GM18873 (cell line): ENCODE measurements at regions not wholly inside any gene's neighbourhood (a gene's known extent, or its start where the extent isn't known, plus 50 kb on each side); places are given as distances from the start of the nearest gene placed in this dataset.

Experiments used
- ATAC-seq: cut with Tn5 transposase; IDR thresholded peaks from one replicate; pipeline ENCODE4 v1.9.1; 2021; ENCODE audit warnings: mild to moderate bottlenecking, moderate library complexity, moderate number of reproducible peaks; ENCODE audit not compliant: unreplicated experiment, low FRiP score

DNA sequence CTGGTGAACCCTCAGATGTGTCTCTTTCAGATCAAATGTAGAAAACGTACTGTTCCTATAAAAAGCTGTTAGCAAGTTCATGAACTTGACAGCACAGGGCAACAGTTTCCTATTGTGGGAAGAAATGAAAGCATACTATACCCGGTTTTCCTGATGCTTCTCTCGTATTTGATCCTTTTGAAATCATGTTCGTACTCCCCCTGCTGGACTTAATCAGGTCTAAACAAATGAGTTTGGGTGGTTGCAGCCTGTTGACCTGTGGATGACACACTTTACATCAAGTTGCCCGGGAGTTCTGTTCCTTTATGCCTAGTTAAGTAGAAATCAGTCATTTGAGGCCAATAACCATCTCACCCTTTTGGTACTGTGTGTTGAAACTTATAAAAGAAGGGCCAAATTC, 1992.3 kb downstream of the MAT2B start:
- no peak for ATAC-seq

DNA sequence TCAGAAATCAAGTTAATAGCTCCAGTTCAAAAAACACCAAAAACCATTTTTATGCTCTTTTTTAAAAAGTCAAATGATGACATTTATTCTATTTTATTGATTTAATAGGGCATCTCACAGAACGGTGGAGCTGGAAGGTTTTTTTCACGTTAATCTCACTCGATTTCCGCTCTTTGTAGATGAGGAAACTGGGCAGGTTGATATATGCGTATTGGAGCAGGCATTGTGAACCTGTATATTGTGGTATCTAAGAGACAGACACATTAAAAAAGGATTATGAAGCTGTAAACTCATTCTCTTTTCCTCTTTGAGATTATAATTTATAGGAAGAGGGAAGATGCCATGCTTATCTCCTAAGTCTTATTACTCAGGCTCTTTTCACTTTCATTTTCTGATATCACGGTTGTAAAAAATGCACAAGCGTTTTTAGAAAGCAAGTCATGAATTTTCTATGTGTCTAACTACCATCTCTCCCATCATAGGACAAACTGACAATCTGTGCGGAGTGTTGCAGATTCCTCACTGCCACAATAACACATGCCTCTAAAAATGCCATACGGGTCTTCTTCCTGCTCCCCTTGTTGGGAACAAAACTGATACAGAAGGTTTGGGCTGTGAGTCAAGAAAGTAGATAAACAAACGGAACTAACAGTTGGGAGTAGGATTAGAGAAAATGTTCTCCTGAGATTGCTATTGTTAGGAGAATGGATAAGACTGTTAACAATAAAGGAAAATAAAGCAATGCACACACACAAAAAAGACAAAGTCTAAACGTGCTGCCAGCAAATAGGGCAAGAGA, 1997.7 kb downstream of the MAT2B start:
- ATAC-seq = no peak

- no peak for ATAC-seq
These were observed 1999.3 kb downstream of the MAT2B start for GRCh38 chr5:165504674-165505073.

DNA sequence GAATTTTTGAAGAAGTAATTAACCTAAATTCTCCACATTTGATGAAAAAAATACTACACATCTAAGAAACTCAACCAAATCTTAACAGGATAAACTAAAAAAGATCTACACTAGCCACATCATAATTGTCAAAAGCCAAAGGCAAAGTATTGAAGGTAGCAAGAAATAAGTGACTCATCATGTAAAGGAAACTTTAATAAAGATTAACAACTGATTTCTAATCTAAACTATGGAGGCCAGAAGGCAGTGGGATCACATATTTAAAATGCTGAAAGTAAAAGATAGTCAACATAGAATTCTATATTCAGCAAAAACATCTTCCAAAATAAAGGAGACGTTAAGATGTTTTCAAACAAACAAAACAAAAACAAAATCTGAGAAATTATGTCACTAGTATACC, 2002.9 kb downstream of the MAT2B start:
- ATAC-seq = no peak

GRCh38 chr5:165508861-165509260, 2003.4 kb downstream of the MAT2B start:
- ATAC-seq = no peak

DNA sequence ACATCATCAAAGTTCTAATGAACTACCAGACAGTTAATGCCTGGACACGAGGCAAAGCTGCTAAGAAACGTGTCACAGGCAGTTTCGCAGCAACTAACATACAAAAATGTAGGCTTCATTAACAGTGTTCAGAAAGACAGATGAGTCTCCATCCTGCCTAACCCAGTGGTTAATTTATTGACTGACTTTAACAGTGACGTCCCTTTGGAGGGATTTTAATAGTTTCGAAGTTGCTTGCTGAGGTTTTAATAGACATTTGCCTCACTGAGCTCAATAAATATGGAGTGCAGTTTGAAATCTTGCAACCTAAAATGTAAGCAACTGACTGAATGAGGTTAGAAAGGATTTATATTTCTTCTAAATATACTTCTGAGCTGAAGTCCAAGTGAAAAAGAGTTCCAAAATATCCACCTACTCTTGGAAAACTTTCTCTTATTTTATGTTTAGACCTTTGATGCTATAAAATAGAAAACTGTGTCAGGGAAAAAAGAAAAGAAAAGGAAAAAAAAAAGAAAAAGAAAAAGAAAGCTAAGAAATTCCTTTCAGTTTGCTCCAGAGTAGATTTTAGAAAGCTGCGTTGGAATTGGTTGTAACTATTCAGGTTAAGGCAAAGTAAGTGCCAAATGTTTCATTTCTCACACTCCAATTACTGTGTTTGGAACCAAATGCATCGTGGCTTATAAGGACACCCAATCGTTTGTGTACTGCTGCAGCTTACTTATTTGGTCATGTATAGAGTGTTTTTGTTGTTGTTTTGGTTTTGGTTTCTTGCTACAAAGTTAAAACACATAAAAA, 2016.6 kb downstream of the MAT2B start:
- no peak for ATAC-seq

GRCh38 chr5:165525271-165525670, 2019.9 kb downstream of the MAT2B start:
- no peak for ATAC-seq

GRCh38 chr5:165526357-165526756, 2020.9 kb downstream of the MAT2B start:
- ATAC-seq = no peak

GRCh38 chr5:165527577-165527976, 2022.2 kb downstream of the MAT2B start:
- ATAC-seq = no peak

DNA sequence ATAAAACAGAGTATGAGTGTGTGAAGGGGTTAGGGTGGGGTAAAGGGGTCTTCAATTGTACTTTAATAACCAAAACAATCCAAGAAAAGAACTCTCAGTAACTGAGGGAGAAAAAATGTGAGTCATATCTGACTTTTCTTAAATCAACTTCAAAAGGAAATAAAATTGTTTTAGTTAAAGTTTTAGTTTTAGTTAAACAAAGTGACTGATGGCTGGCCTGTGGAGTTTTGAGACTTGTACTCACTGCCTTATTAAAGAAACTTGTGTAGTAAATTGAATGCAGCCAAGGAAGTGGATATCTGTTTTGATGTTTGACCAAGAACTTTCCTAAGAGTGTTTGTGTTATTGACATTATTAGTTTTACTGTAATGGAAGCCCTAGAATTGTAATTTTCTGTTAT, 2032.6 kb downstream of the MAT2B start:
- no peak for ATAC-seq

DNA sequence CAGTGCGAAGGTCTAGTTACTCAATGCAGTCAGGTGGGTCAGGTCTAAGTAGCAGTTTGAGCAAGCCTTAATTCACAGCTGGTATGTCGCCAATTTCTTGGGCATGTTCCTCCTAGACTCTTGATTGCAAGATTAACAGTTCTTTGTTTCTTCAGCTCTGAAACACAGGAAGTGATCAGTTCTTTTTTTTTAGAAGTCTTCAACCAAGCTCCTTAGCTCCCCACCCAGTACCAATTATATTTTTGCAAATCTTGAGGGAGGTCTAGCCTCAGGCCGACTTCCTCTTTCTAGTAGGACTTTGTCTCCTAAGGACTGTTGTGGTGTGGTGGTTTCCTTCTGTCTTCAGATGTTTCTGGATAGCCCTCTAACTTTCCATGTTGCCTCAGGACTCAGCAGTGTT, 2054.2 kb downstream of the MAT2B start:
- ATAC-seq = no peak

DNA sequence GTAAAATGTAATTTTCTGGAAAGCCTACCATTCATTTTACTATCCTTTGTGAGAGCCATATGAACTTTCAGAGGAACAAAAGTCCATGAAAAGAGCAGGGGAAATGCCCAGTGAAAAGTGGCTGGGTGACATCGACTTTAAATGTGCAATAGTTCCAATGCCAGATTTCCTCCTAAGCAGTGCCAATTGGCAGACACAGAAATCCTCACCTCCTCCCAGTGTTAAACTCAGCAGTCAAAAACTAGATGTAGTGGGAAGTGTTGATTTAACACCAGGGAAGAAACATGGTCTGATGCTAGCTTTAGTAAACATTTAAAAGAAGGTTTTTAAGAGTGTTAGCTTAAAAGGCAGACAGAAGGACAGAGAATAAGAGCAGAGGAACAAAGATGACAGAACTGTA, 2055.2 kb downstream of the MAT2B start:
- ATAC-seq = no peak

GRCh38 chr5:165565911-165566310, 2060.5 kb downstream of the MAT2B start:
- ATAC-seq = no peak

DNA sequence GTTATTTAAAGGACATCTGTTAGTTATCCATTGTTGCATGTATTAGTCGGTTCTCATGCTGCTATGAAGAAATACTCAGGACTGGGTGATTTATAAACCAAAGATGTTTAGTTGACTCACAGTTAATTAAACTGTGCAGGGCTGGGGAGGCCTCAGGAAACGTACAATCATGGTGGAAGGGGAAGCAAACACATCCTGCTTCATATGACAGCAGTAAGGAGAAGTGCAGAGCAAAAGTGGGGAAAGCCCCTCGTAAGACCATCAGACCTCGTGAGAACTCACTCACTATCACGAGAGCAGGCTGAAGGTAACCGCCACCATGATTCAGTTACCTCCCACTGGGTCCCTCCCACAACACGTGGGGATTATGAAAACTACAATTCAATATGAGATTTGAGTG, 2064.1 kb downstream of the MAT2B start:
- ATAC-seq = no peak

GRCh38 chr5:165573445-165573844, 2068.0 kb downstream of the MAT2B start:
- ATAC-seq = no peak

DNA sequence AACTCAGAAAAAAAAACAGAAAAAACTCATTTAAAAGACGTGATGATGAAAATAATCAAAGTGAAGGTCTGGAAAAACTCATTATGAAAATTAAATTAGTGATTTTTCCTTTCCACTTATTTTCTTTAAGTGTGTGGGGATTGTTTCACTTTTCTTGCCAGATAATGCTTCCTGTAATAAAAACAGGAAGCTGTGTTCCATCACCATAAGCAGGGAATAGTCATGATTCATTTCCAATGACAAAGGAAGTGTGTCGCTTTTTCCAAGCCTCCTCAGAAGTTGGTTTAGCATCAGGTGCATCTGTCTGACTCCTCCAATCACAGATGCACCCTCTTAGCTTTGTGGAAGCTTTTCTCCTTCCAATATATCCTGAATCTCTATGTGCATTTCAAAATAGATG, 2068.7 kb downstream of the MAT2B start:
- no peak for ATAC-seq

DNA sequence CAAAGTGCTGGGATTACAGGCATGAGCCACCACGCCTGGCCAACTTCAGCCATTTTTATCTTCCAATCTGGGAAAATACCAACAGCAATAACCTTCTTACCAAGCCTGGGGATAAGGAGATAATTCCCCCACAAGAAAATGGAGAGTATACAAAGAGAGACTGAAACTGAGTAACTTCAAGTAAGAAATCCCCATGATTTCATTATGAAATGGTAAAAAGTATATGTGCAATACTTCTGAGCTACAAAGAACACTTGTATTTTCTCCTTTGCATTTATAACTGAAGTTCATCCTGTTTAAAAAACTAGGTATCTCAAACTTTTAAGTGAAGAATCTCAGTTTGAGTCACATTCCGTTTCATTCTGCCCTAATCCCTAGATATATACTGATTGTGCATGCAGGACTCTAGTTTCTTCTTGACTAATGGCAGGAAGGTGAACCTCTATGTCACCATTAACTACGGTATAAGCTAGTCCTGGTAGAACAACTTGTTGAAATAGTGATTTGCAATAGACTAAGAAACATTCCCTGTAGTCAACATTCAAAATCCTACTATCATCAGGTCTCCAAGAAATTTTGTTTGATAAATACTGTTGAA, 2071.4 kb downstream of the MAT2B start:
- ATAC-seq = no peak

DNA sequence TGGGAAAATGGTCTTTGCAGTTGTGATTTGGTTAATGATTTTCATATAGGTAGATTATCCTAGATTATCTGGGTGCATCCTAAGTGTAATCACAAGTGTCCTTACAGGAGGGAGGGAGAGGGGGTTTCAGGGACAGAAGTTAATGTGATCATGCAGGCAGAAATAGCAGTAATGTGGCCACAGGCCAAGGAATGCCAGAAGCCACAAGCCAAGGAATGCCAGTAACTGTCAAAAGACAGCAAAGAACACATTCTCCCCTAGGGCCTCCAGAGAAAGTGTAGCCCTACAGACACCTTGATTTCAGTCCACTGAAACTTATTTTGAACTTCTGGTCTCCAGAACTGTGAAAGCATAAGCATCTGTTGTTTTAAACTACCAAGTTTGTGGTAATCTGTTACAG, 2074.5 kb downstream of the MAT2B start:
- ATAC-seq = no peak

GRCh38 chr5:165594693-165595092, 2089.3 kb downstream of the MAT2B start:
- ATAC-seq = no peak

DNA sequence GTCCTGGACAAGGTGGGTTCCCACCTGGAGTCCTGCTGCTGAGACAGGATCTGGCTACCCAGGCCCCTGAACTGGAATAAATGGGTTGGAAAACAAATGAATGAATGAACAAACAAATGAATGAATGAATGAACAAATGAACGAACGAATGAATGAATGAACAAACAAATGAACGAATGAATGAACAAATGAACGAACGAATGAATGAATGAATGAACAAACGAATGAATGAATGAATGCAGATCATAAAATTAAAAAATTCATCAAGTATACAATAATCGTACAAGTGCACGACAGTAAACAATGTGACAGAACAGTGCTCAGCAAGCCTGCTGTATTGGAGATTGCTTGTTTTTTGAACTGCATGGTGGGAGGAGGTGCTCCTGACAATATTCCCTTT, 2097.1 kb downstream of the MAT2B start:
- no peak for ATAC-seq

DNA sequence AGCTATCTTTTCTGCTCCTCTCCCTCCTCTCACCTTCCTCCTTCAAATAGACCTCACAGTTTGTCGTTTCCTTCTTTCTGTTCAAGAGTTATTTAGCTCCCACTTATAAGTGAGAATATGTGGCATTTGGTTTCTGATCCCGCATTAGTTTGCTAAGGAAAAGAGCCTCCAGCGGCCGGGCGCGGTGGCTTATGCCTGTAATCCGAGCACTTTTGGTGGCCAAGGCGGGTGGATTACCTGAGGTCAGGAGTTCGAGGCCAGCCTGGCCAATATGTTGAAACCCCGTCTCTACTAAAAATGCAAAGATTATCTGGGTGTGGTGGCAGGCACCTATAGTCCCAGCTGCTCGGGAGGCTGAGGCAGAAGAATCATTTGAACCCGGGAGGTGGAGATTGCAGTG, 2101.6 kb downstream of the MAT2B start:
- no peak for ATAC-seq

GRCh38 chr5:165609871-165610270, 2104.5 kb downstream of the MAT2B start:
- no peak for ATAC-seq
